ENCODE measurements at regions not wholly inside any gene's neighbourhood (a gene's known extent, or its start where the extent isn't known, plus 50 kb on each side); places are given as distances from the start of the nearest gene placed in this dataset.

GRCh38 chr4:30825008-30825770 lies 105.0 kb downstream of the PCDH7 start:
- Mint-ChIP-seq H3K9me3 (ENCODE audit: unreplicated experiment) (no peaks in the 10 kb centered on the region), H3K36me3 (ENCODE audit: unreplicated experiment) (peaks cover 4% of the 10 kb centered on the region), H3K4me1 (ENCODE audit: unreplicated experiment) (peaks cover 58% of the 10 kb centered on the region), H3K4me3 (ENCODE audit: unreplicated experiment) (no peak overlapping the region), H3K27ac (ENCODE audit: unreplicated experiment) (peak overlapping the region; percentile 64), H3K27me3 (ENCODE audit: unreplicated experiment) (no peaks in the 10 kb centered on the region)
- no peak for DNase-seq (ENCODE audit: extremely low spot score, unreplicated experiment)
- no peak for TF ChIP-seq CTCF (IDR thresholded peaks at IDR 0.05)

- TF ChIP-seq CTCF (IDR thresholded peaks at IDR 0.05): no peak
- no peak for DNase-seq (ENCODE audit: extremely low spot score, unreplicated experiment)
- Mint-ChIP-seq H3K4me1 (ENCODE audit: unreplicated experiment) (peaks cover 58% of the 10 kb centered on the region), H3K4me3 (ENCODE audit: unreplicated experiment) (no peak overlapping the region), H3K9me3 (ENCODE audit: unreplicated experiment) (no peaks in the 10 kb centered on the region), H3K27ac (ENCODE audit: unreplicated experiment) (peak overlapping the region; percentile 69), H3K27me3 (ENCODE audit: unreplicated experiment) (no peaks in the 10 kb centered on the region), H3K36me3 (ENCODE audit: unreplicated experiment) (peaks cover 6% of the 10 kb centered on the region)
Observed at GRCh38 chr4:30828264-30828926, 108.2 kb downstream of the PCDH7 start.

- Mint-ChIP-seq H3K9me3 (ENCODE audit: unreplicated experiment) (no peaks in the 10 kb centered on the region), H3K4me1 (ENCODE audit: unreplicated experiment) (peaks cover 60% of the 10 kb centered on the region), H3K27me3 (ENCODE audit: unreplicated experiment) (no peaks in the 10 kb centered on the region), H3K4me3 (ENCODE audit: unreplicated experiment) (no peak overlapping the region), H3K27ac (ENCODE audit: unreplicated experiment) (peak overlapping the region; percentile 2), H3K36me3 (ENCODE audit: unreplicated experiment) (peaks cover 2% of the 10 kb centered on the region)
- TF ChIP-seq CTCF (IDR thresholded peaks at IDR 0.05): no peak
- no peak for DNase-seq (ENCODE audit: extremely low spot score, unreplicated experiment)
Observed at GRCh38 chr4:30832639-30833038, 112.5 kb downstream of the PCDH7 start.

GRCh38 chr4:30833206-30833605 lies 113.0 kb downstream of the PCDH7 start:
- no peak for TF ChIP-seq CTCF (IDR thresholded peaks at IDR 0.05)
- Mint-ChIP-seq H3K4me3 (ENCODE audit: unreplicated experiment) (no peak overlapping the region), H3K9me3 (ENCODE audit: unreplicated experiment) (no peaks in the 10 kb centered on the region), H3K27ac (ENCODE audit: unreplicated experiment) (peak overlapping the region; percentile 2), H3K4me1 (ENCODE audit: unreplicated experiment) (peaks cover 59% of the 10 kb centered on the region), H3K36me3 (ENCODE audit: unreplicated experiment) (peaks cover 2% of the 10 kb centered on the region), H3K27me3 (ENCODE audit: unreplicated experiment) (no peaks in the 10 kb centered on the region)
- DNase-seq (ENCODE audit: extremely low spot score, unreplicated experiment): no peak

GRCh38 chr4:30835044-30835443 lies 114.9 kb downstream of the PCDH7 start:
- no peak for DNase-seq (ENCODE audit: extremely low spot score, unreplicated experiment)
- Mint-ChIP-seq H3K36me3 (ENCODE audit: unreplicated experiment) (peaks cover 2% of the 10 kb centered on the region), H3K27ac (ENCODE audit: unreplicated experiment) (no peak overlapping the region), H3K4me3 (ENCODE audit: unreplicated experiment) (no peak overlapping the region), H3K9me3 (ENCODE audit: unreplicated experiment) (no peaks in the 10 kb centered on the region), H3K4me1 (ENCODE audit: unreplicated experiment) (peaks cover 67% of the 10 kb centered on the region), H3K27me3 (ENCODE audit: unreplicated experiment) (no peaks in the 10 kb centered on the region)
- no peak for TF ChIP-seq CTCF (IDR thresholded peaks at IDR 0.05)
